VCaP (cell line): ENCODE measurements at regions not wholly inside any gene's neighbourhood (a gene's known extent, or its start where the extent isn't known, plus 50 kb on each side); places are given as distances from the start of the nearest gene placed in this dataset.
"Not testable (repeated sequence)": the region's sequence is repeated elsewhere in the genome, so short reads cannot be mapped to it uniquely, and the experiment has no call there.

ENCODE experiments used
- H3K27ac ChIP-seq: fragments of 450-650 bp; 2 replicates; pipeline ENCODE4 v1.5.1; 2017
- TF ChIP-seq, protein P1 (sequence below): fragments of 450-650 bp; conservative IDR thresholded peaks from 2 replicates; pipeline ENCODE4 v1.5.1; 2017; ENCODE audit warnings: mild to moderate bottlenecking, moderate library complexity

DNA sequence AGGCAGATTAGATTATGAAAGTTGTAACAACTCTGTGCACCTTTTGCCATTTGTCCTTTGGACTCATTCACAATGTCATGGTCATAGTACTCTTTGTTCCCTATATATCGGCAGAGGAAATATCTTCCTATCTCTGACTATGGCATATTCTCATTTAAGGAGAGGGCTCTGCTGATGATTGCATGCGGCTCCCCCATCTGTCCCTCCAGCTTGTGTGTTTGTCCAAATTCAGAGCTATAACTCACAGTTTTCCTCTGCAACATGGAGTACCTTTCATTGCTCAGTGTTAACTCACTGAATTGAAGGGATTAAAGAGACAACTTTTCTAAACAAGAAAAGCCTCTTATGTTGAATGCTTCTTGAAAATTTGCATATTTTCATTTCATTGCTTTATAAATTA is 145.5 kb downstream of the OTUD1 start:
- TF ChIP-seq, protein P1, sequence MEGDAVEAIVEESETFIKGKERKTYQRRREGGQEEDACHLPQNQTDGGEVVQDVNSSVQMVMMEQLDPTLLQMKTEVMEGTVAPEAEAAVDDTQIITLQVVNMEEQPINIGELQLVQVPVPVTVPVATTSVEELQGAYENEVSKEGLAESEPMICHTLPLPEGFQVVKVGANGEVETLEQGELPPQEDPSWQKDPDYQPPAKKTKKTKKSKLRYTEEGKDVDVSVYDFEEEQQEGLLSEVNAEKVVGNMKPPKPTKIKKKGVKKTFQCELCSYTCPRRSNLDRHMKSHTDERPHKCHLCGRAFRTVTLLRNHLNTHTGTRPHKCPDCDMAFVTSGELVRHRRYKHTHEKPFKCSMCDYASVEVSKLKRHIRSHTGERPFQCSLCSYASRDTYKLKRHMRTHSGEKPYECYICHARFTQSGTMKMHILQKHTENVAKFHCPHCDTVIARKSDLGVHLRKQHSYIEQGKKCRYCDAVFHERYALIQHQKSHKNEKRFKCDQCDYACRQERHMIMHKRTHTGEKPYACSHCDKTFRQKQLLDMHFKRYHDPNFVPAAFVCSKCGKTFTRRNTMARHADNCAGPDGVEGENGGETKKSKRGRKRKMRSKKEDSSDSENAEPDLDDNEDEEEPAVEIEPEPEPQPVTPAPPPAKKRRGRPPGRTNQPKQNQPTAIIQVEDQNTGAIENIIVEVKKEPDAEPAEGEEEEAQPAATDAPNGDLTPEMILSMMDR = no peak
- H3K27ac ChIP-seq = no peak overlapping the region

DNA sequence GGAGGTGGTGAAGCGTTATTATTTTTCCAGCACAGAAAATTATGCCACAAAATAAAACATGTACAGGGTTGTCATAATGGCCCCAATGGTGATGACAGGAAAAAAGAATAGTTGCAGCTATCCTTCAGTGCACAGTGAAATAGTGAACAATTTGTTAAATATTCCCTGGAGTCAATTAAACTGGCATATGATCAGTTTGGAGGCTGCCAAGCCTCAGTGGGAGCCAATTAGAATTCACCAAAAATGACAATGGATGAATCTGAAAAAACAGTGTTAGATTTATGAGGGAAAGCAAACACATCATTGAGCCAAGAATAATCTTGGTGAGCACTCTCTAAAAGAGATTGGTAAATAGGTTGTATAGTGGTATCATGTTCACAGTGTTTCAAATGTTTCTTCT is 146.3 kb downstream of the OTUD1 start:
- no peak overlapping the region for H3K27ac ChIP-seq
- TF ChIP-seq, protein P1 = no peak

DNA sequence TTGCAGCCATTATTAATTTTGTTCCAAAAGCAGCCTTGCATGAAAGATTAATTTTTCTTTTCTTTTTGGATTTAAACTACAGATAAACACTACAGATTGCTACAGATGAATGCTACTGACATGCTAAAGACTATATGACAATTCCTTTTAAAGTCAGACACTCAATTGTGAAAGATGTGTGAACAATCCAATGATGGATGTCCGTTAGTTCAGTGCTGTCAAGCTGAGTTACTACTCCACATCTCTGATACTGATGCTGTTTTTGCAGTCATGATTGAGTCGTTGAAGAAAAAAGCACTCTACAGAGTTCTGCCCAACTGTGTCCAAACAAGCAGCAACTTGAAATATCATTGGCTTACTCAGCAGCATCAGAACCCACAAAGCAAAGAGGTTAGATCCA is 146.8 kb downstream of the OTUD1 start:
- H3K27ac ChIP-seq = no peak overlapping the region
- TF ChIP-seq, protein P1 = no peak

DNA sequence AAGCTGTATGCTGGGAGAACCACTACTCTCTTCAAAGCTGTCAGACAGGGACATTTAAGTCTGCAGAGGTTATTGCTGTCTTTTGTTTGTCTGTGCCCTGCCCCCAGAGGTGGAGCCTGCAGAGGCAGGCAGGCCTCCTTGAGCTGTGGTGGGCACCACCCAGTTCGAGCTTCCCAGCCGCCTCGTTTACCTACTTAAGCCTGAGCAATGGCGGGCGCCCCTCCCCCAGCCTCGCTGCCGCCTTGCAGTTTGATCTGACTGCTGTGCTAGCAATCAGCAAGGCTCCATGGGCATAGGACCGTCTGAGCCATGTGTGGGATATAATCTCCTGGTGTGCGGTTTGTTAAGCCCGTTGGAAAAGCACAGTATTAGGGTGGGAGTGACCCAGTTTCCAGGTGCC is 156.4 kb downstream of the OTUD1 start:
- H3K27ac ChIP-seq = not testable (repeated sequence)

DNA sequence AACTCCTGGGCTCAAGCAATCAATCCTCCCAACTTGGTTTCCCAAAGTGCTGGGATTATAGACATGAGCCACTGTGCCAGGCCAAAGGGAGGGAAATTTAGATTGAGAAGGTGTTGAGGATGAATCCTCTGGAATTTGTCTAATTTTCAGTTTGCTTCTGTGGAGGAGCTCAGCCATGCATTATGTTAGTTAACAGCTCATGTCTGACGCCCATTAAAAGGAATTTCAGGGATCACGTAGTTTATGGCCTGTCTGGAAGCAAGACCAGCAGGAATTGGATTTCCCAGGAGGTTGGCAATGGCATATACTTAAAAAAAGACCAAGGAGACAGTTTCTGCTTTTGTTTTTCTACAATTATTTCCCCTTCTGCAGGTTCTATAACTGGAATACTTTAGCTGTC is 165.7 kb downstream of the OTUD1 start:
- no peak overlapping the region for H3K27ac ChIP-seq
- TF ChIP-seq, protein P1 = no peak

DNA sequence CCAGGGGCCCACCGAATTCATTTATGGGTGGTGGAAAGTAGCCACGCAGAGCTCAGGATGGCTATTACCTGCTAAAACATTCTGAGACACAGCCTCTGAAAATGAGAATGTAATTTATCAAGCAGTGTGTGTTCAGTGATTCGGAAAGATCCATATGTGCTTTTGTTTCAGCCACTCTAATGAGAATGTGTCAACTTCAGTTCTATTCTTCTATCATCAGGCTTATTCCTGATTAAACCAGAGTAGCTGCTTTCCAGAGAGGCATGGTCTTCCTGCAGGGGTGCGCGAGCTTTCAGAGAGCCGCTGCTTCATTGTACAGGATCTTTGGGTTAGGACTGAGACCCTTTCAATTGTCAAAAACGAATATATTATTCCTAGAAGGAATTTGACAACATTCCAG is 167.6 kb downstream of the OTUD1 start:
- TF ChIP-seq, protein P1 = no peak
- H3K27ac ChIP-seq = no peak overlapping the region

DNA sequence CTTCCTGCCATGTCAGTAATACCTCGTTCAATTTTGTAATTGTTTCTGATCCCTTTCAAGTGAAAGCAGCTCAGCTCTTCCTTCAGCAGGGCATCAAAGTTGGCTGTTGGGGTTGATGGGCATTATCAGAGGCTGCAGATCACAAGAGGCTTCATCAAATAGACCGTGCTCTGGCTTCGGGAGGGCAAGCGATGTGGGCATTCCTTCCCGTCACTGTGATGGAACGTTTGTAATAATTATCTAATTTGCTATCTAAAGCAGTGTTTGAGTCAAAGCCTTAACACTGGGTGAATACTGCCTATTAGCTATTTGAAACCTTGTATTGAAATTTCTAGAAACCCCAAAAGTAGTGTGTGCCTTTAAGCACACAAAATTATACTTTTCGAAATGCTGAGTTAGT is 170.1 kb downstream of the OTUD1 start:
- TF ChIP-seq, protein P1 = no peak
- no peak overlapping the region for H3K27ac ChIP-seq

DNA sequence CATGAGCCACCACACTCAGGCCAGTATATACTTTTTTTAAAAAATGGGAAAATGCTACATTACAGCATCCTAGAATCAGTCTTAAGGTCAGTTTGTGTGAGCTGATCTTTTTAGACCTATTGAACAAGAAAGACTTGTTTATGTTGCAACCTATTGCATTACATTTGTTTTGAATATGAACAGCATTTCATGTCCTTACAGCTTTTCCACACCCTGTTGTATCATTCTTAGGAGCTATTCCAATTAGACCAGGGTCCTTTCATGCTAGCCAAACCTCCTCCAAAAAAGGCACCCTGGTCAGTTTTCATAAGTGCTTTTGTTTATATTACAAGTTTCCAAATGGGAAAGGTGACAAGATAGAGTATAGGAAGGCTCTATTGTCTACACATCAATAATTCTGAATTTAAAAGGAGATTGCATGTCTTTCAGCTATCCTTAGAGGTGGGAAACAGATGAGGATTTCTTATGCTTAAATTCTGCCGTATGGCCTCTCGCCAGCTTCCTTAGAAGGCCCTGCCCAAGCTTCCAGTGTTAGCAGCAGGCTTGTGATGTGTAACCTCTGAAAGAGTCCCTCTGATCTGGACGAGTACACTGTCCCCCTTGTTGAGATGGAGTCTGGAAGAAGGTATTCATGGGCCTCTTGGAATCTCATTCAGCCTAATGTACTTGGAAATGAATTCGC is 171.9 kb downstream of the OTUD1 start:
- TF ChIP-seq, protein P1 = no peak
- H3K27ac ChIP-seq = no peak overlapping the region
